ENCODE measurements at regions not wholly inside any gene's neighbourhood (a gene's known extent, or its start where the extent isn't known, plus 50 kb on each side); places are given as distances from the start of the nearest gene placed in this dataset.

- TF ChIP-seq CTCF (IDR thresholded peaks at IDR 0.05; ENCODE audit: low read depth, low read length, poor library complexity, severe bottlenecking): no peak
- TF ChIP-seq EZH2phosphoT487 (IDR thresholded peaks at IDR 0.05; ENCODE audit: borderline replicate concordance, low read length): no peak
Observed at GRCh38 chr13:68676513-68677115, 1431.0 kb upstream of the ATXN8OS start.

Data from DOHH2 (cell line).